GM21619 (cell line): ENCODE measurements at regions not wholly inside any gene's neighbourhood (a gene's known extent, or its start where the extent isn't known, plus 50 kb on each side); places are given as distances from the start of the nearest gene placed in this dataset.
"Not testable (repeated sequence)": the region's sequence is repeated elsewhere in the genome, so short reads cannot be mapped to it uniquely, and the experiment has no call there.

Experiments
- ATAC-seq: cut with Tn5 transposase; IDR thresholded peaks from one replicate; pipeline ENCODE4 v1.9.1; 2021; ENCODE audit not compliant: unreplicated experiment

- ATAC-seq, result not testable (repeated sequence)
These were observed 2693.1 kb upstream of the TPTE start for GRCh38 chr21:7828260-7828659.

DNA sequence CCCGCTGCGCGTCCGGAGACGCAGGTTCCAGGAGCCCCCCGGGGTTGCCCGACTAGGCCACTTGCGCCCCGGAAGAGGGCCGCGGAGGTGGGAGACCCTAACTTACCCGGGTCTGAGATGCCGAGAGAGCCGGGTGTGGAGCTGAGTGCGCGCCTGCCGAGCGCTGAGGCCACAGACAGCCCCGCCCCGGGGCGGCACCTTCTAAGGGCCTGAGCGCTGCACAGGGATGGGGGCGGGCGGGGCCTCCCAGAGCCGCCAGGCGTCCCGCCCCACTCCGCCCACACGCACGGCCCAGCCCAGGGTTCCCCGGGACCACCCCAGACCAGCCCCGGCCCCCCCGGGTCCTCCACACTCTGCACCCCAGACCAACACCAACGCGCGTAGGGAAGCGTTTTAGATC lies 2692.0 kb upstream of the TPTE start:
- ATAC-seq, result not testable (repeated sequence)

DNA sequence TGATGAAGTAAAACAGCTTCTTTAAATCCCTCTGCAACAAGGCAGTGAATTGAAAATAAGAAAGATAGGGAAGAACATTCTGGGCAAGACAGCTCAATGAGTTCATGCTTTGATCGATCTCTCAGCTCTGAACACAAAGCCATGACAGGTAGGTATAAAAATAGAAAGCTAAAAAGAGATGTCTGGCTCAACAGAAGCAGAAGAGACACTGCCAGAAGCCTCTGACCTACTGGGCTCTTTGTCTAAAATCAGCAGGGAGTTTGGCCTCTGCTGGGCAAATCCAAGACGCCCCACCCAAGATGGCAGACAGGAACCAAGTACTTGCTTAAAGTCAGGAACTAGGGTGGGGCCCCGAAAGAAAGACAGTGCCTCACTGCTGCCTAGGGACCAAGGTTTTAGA lies 2684.1 kb upstream of the TPTE start:
- ATAC-seq, result not testable (repeated sequence)

GRCh38 chr21:7853426-7853825 lies 2668.0 kb upstream of the TPTE start:
- not testable (repeated sequence) for ATAC-seq

GRCh38 chr21:7853836-7854235 lies 2667.5 kb upstream of the TPTE start:
- ATAC-seq, result not testable (repeated sequence)
